Activated CD4-positive, alpha-beta memory T cell treated with anti-CD3 and anti-CD28 coated beads, Interleukin-2, amount 10 ng/mL, durations not matched to agents 7 days and 5 days (primary cell): ENCODE measurements at regions not wholly inside any gene's neighbourhood (a gene's known extent, or its start where the extent isn't known, plus 50 kb on each side); places are given as distances from the start of the nearest gene placed in this dataset.

Experiments used
- CTCF ChIA-PET: fragments of 350-600 bp; sonication (Branson Sonifier 250); formaldehyde crosslinking; loops from one replicate; lab custom pipeline; 2021; ENCODE audit warnings: antibody characterized with exemption, inconsistent platforms; lab: Charles Lee
- POLR2A ChIA-PET: fragments of 350-600 bp; sonication (Branson Sonifier 250); formaldehyde crosslinking; loops from one replicate; lab custom pipeline; 2021; ENCODE audit warnings: antibody characterized with exemption; lab: Charles Lee
- DNase-seq: peaks from one replicate; pipeline ENCODE4 v3.0.0-alpha.2; 2020
- H3K27ac Mint-ChIP-seq: one replicate; pipeline ENCODE4 v1.8.0; 2021; ENCODE audit warnings: mild to moderate bottlenecking, mixed read lengths
- H3K27me3 Mint-ChIP-seq: one replicate; pipeline ENCODE4 v1.8.0; 2021; ENCODE audit warnings: mixed read lengths
- H3K36me3 Mint-ChIP-seq: one replicate; pipeline ENCODE4 v1.8.0; 2021; ENCODE audit warnings: low read depth, mixed read lengths
- H3K4me1 Mint-ChIP-seq: one replicate; pipeline ENCODE4 v1.8.0; 2021; ENCODE audit warnings: mixed read lengths
- H3K4me3 Mint-ChIP-seq: one replicate; pipeline ENCODE4 v1.8.0; 2021; ENCODE audit warnings: mild to moderate bottlenecking, mixed read lengths
- H3K9me3 Mint-ChIP-seq: one replicate; pipeline ENCODE4 v1.8.0; 2021; ENCODE audit warnings: mixed read lengths

DNA sequence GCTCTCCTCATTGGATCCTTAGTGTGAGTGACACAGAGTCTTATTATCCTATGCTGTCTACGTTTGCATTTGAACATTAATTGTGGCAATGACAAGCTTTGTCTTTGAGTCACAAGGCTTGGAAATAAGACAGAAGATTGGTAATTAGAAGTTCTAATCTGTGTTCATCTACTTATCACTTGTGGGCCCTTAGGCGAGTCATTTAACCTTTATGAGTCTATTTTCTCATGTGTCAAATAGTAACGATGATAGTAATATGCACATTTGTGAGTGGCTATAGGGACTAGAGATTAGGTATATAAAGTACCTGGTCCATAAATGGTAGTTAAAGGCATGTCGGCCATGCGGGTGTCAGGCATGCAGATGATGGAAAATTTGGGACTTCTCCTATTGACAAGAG lies 105.6 kb upstream of the NABP1 start:
- ChIA-PET CTCF (interaction anchor here (1.2 to 4.1 kb wide), 5 partner anchors 18 to 124 kb away, joined by 6 to 21 read pairs (median 9); no protein-coding TSS in a partner anchor), POLR2A (interaction anchor here (6.4 kb wide), 1 partner anchor 107 kb away, joined by 112 read pairs; the partner anchor contains the start of gene NABP1)
- H3K36me3 Mint-ChIP-seq: no peaks in the 10 kb centered on the region
- peaks cover 42% of the 10 kb centered on the region for H3K4me1 Mint-ChIP-seq
- H3K9me3 Mint-ChIP-seq: no peaks in the 10 kb centered on the region
- H3K4me3 Mint-ChIP-seq: no peak overlapping the region
- no peak for DNase-seq
- no peak overlapping the region for H3K27ac Mint-ChIP-seq
- H3K27me3 Mint-ChIP-seq: peaks cover 24% of the 10 kb centered on the region

- POLR2A ChIA-PET: interaction anchor here (6.4 kb wide), 1 partner anchor 106 kb away, joined by 112 read pairs; the partner anchor contains the start of gene NABP1
- Mint-ChIP-seq H3K36me3 (no peaks in the 10 kb centered on the region), H3K27me3 (peaks cover 20% of the 10 kb centered on the region), H3K27ac (no peak overlapping the region), H3K9me3 (no peaks in the 10 kb centered on the region), H3K4me1 (peaks cover 42% of the 10 kb centered on the region), H3K4me3 (no peak overlapping the region)
- CTCF ChIA-PET: interaction anchor here (0.9 kb wide), 1 partner anchor 45 kb away, joined by 3 read pairs; no protein-coding TSS in a partner anchor
- DNase-seq: no peak
Observed at GRCh38 chr2:191573216-191573615, 104.7 kb upstream of the NABP1 start.

GRCh38 chr2:191574232-191574631 lies 103.7 kb upstream of the NABP1 start:
- no peak overlapping the region for H3K27ac Mint-ChIP-seq
- ChIA-PET POLR2A (interaction anchor here (6.4 kb wide), 1 partner anchor 105 kb away, joined by 112 read pairs; the partner anchor contains the start of gene NABP1), CTCF (interaction anchor here (0.9 kb wide), 1 partner anchor 44 kb away, joined by 3 read pairs; no protein-coding TSS in a partner anchor)
- peaks cover 42% of the 10 kb centered on the region for H3K4me1 Mint-ChIP-seq
- no peak for DNase-seq
- H3K9me3 Mint-ChIP-seq: no peaks in the 10 kb centered on the region
- H3K36me3 Mint-ChIP-seq: no peaks in the 10 kb centered on the region
- no peak overlapping the region for H3K4me3 Mint-ChIP-seq
- H3K27me3 Mint-ChIP-seq: peaks cover 16% of the 10 kb centered on the region

- Mint-ChIP-seq H3K9me3 (no peaks in the 10 kb centered on the region), H3K4me1 (peaks cover 11% of the 10 kb centered on the region), H3K4me3 (no peak overlapping the region), H3K36me3 (no peaks in the 10 kb centered on the region), H3K27me3 (peaks cover 17% of the 10 kb centered on the region), H3K27ac (no peak overlapping the region)
- ChIA-PET CTCF (interaction anchor here (1.7 kb wide), 1 partner anchor 112 kb away, joined by 3 read pairs; no protein-coding TSS in a partner anchor), POLR2A (interaction anchor here (1.6 kb wide), 1 partner anchor 100 kb away, joined by 5 read pairs; the partner anchor contains the start of gene NABP1)
- no peak for DNase-seq
Observed at GRCh38 chr2:191577605-191578004, 100.3 kb upstream of the NABP1 start.

- peaks cover 7% of the 10 kb centered on the region for H3K4me1 Mint-ChIP-seq
- peaks cover 19% of the 10 kb centered on the region for H3K27me3 Mint-ChIP-seq
- no peaks in the 10 kb centered on the region for H3K36me3 Mint-ChIP-seq
- no peak overlapping the region for H3K27ac Mint-ChIP-seq
- ChIA-PET POLR2A (interaction anchor here (1.6 kb wide), 1 partner anchor 100 kb away, joined by 5 read pairs; the partner anchor contains the start of gene NABP1), CTCF (no interaction called here)
- no peaks in the 10 kb centered on the region for H3K9me3 Mint-ChIP-seq
- no peak for DNase-seq
- H3K4me3 Mint-ChIP-seq: no peak overlapping the region
Observed at GRCh38 chr2:191578031-191578430, 99.9 kb upstream of the NABP1 start.

DNA sequence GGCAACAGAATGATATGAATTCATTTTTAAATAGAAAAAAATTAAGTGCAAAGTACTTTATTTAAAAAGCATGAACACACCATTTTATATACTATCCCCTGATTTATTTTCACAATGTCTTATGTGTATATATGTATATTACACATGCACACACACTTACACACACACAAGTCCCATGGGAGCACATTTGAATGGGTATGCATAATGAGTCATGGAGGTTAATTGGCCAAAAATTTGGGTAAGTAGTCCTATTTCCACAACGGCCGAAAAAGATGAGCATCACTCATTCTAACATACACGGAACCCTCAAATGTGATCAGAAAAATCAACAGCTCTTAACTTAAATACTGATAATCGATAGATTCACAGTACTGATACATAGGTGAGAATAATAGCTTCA lies 97.4 kb upstream of the NABP1 start:
- no peaks in the 10 kb centered on the region for H3K4me1 Mint-ChIP-seq
- no peaks in the 10 kb centered on the region for H3K9me3 Mint-ChIP-seq
- no peak overlapping the region for H3K27ac Mint-ChIP-seq
- H3K36me3 Mint-ChIP-seq: no peaks in the 10 kb centered on the region
- DNase-seq: no peak
- H3K27me3 Mint-ChIP-seq: peaks cover 19% of the 10 kb centered on the region
- POLR2A ChIA-PET: interaction anchor here (1.5 kb wide), 1 partner anchor 97 kb away, joined by 7 read pairs; the partner anchor contains the start of gene NABP1
- H3K4me3 Mint-ChIP-seq: no peak overlapping the region
- CTCF ChIA-PET: no interaction called here

- H3K36me3 Mint-ChIP-seq: no peaks in the 10 kb centered on the region
- H3K9me3 Mint-ChIP-seq: no peaks in the 10 kb centered on the region
- H3K4me3 Mint-ChIP-seq: no peak overlapping the region
- POLR2A ChIA-PET: interaction anchor here (1.5 kb wide), 1 partner anchor 97 kb away, joined by 7 read pairs; the partner anchor contains the start of gene NABP1
- DNase-seq: no peak
- no peak overlapping the region for H3K27ac Mint-ChIP-seq
- no peaks in the 10 kb centered on the region for H3K4me1 Mint-ChIP-seq
- CTCF ChIA-PET: no interaction called here
- peaks cover 19% of the 10 kb centered on the region for H3K27me3 Mint-ChIP-seq
Observed at GRCh38 chr2:191581003-191581402, 96.9 kb upstream of the NABP1 start.

- no peak overlapping the region for H3K27ac Mint-ChIP-seq
- DNase-seq: no peak
- peaks cover 2% of the 10 kb centered on the region for H3K4me1 Mint-ChIP-seq
- H3K9me3 Mint-ChIP-seq: no peaks in the 10 kb centered on the region
- POLR2A ChIA-PET: interaction anchor here (0.6 to 1.2 kb wide), 2 partner anchors 93 to 94 kb away, joined by 3 to 4 read pairs; no protein-coding TSS in a partner anchor
- no peak overlapping the region for H3K4me3 Mint-ChIP-seq
- CTCF ChIA-PET: interaction anchor here (1.8 kb wide), 1 partner anchor 16 kb away, joined by 5 read pairs; no protein-coding TSS in a partner anchor
- H3K27me3 Mint-ChIP-seq: peaks cover 10% of the 10 kb centered on the region
- H3K36me3 Mint-ChIP-seq: no peaks in the 10 kb centered on the region
Observed at GRCh38 chr2:191582355-191582754, 95.6 kb upstream of the NABP1 start.

GRCh38 chr2:191591025-191591424 lies 86.9 kb upstream of the NABP1 start:
- Mint-ChIP-seq H3K36me3 (no peaks in the 10 kb centered on the region), H3K4me3 (no peak overlapping the region), H3K9me3 (no peaks in the 10 kb centered on the region), H3K4me1 (peaks cover 9% of the 10 kb centered on the region), H3K27ac (no peak overlapping the region), H3K27me3 (peaks cover 5% of the 10 kb centered on the region)
- CTCF ChIA-PET: no interaction called here
- no peak for DNase-seq
- POLR2A ChIA-PET: no interaction called here

DNA sequence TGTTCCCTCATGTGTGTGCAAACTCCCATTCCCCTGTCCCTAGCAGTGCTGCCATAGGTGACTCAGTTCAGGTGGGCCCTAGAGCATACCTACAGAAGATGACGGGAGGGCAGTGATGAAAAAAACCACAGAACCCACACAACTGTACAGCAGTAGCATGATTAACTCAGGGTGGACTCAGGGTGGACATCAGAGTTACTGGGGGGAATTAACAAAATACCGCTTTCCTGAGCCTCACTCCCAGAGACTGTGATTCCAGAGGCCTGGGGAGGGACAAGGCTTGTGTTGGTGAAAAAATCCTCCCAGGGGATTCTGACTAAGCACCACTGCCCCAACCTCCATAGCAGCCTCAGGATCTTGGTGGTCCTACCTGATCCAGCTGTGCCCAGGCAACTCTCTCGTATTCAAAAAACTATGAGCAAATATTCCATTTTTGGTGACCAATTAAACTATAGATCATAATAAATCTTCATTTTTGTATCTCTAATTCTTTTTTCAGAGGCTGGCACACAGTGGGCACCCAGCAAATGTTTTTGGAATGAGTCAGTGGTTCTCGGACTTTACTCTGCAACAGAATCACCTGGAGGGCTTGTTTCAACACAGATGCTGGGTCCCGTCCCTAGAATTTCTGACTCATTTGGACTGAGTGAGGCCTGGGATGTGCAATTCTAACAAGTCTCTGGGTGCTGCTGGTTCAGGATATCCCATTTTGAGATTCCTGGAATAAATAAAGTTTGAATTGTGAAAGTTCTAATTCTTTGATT lies 84.1 kb upstream of the NABP1 start:
- no peaks in the 10 kb centered on the region for H3K36me3 Mint-ChIP-seq
- no peak overlapping the region for H3K4me3 Mint-ChIP-seq
- H3K9me3 Mint-ChIP-seq: no peaks in the 10 kb centered on the region
- H3K27ac Mint-ChIP-seq: no peak overlapping the region
- POLR2A ChIA-PET: no interaction called here
- CTCF ChIA-PET: no interaction called here
- H3K4me1 Mint-ChIP-seq: no peaks in the 10 kb centered on the region
- DNase-seq: no peak
- peaks cover 7% of the 10 kb centered on the region for H3K27me3 Mint-ChIP-seq

- H3K27ac Mint-ChIP-seq: no peak overlapping the region
- POLR2A ChIA-PET: no interaction called here
Observed at GRCh38 chr2:191597186-191597751, 80.7 kb upstream of the NABP1 start.

GRCh38 chr2:191598296-191598695 lies 79.6 kb upstream of the NABP1 start:
- Mint-ChIP-seq H3K27me3 (peaks cover 5% of the 10 kb centered on the region), H3K9me3 (no peaks in the 10 kb centered on the region), H3K36me3 (no peaks in the 10 kb centered on the region), H3K27ac (no peak overlapping the region), H3K4me3 (no peak overlapping the region), H3K4me1 (peaks cover 3% of the 10 kb centered on the region)
- no peak for DNase-seq
- ChIA-PET POLR2A (no interaction called here), CTCF (no interaction called here)

More at GRCh38 chr2:191597186-191597751, 80.7 kb upstream of the NABP1 start:
- CTCF ChIA-PET: no interaction called here
- no peak overlapping the region for H3K4me3 Mint-ChIP-seq
- H3K27me3 Mint-ChIP-seq: peaks cover 5% of the 10 kb centered on the region
- no peaks in the 10 kb centered on the region for H3K9me3 Mint-ChIP-seq
- no peak for DNase-seq
- no peaks in the 10 kb centered on the region for H3K36me3 Mint-ChIP-seq
- H3K4me1 Mint-ChIP-seq: peaks cover 3% of the 10 kb centered on the region

GRCh38 chr2:191601060-191601459 lies 76.9 kb upstream of the NABP1 start:
- CTCF ChIA-PET: interaction anchor here (0.6 to 1.0 kb wide), 2 partner anchors 561 to 950 kb away, joined by 3 to 5 read pairs; no protein-coding TSS in a partner anchor
- Mint-ChIP-seq H3K27ac (no peak overlapping the region), H3K4me3 (no peak overlapping the region), H3K9me3 (no peaks in the 10 kb centered on the region), H3K36me3 (no peaks in the 10 kb centered on the region), H3K27me3 (peaks cover 9% of the 10 kb centered on the region), H3K4me1 (peaks cover 3% of the 10 kb centered on the region)
- no peak for DNase-seq
- POLR2A ChIA-PET: interaction anchor here (1.2 kb wide), 1 partner anchor 75 kb away, joined by 4 read pairs; no protein-coding TSS in a partner anchor
